OCI-LY1 (cell line): ENCODE measurements at regions not wholly inside any gene's neighbourhood (a gene's known extent, or its start where the extent isn't known, plus 50 kb on each side); places are given as distances from the start of the nearest gene placed in this dataset.

ENCODE experiments used
- H2AFZ ChIP-seq: fragments of 200-600 bp; sonication (generic), shearing (Covaris generic); 2 replicates; pipeline ENCODE4 v1.6.0; 2014; ENCODE audit warnings: antibody characterized with exemption, mild to moderate bottlenecking, low read length
- H3F3A ChIP-seq: fragments of 200-600 bp; sonication (generic), shearing (Covaris generic); 2 replicates; pipeline ENCODE4 v1.6.0; 2014; ENCODE audit warnings: mild to moderate bottlenecking, antibody characterized with exemption, low read length, moderate library complexity; ENCODE audit not compliant: insufficient read depth
- H3K27ac ChIP-seq: fragments of 200-600 bp; sonication (generic); 2 replicates; pipeline ENCODE4 v1.5.1; 2014; ENCODE audit warnings: low read length, mixed run types, mild to moderate bottlenecking, low read depth; ENCODE audit not compliant: poor library complexity, severe bottlenecking
- H3K27me3 ChIP-seq: fragments of 200-600 bp; sonication (generic); 2 replicates; pipeline ENCODE4 v1.6.0; 2014; ENCODE audit warnings: antibody characterized with exemption, mild to moderate bottlenecking, low read length, moderate library complexity; ENCODE audit not compliant: insufficient read depth
- H3K36me3 ChIP-seq: fragments of 200-600 bp; sonication (generic); 2 replicates; pipeline ENCODE4 v1.6.1; 2014; ENCODE audit warnings: mild to moderate bottlenecking, antibody characterized with exemption, low read length, moderate library complexity, mixed read lengths; ENCODE audit not compliant: insufficient read depth
- H3K4me1 ChIP-seq: fragments of 200-600 bp; sonication (generic); 2 replicates; pipeline ENCODE4 v1.5.1; 2014; ENCODE audit warnings: mild to moderate bottlenecking, low read length, moderate library complexity; ENCODE audit not compliant: insufficient read depth, severe bottlenecking
- H3K4me2 ChIP-seq: fragments of 200-600 bp; sonication (generic), shearing (Covaris generic); 2 replicates; pipeline ENCODE4 v1.6.1; 2014; ENCODE audit warnings: low read length
- H3K4me3 ChIP-seq: fragments of 200-600 bp; sonication (generic); 2 replicates; pipeline ENCODE4 v1.5.1; 2014; ENCODE audit warnings: low read length, low read depth, mild to moderate bottlenecking, mixed read lengths; ENCODE audit not compliant: poor library complexity, severe bottlenecking
- H3K79me2 ChIP-seq: fragments of 200-600 bp; shearing (Covaris generic); 2 replicates; pipeline ENCODE4 v1.6.1; 2016; ENCODE audit warnings: mixed run types, low read length, mixed read lengths; ENCODE audit not compliant: insufficient read depth
- H3K9ac ChIP-seq: fragments of 200-600 bp; sonication (generic), shearing (Covaris generic); 2 replicates; pipeline ENCODE4 v1.6.1; 2014; ENCODE audit warnings: mild to moderate bottlenecking, low read length, mixed read lengths
- H3K9me2 ChIP-seq: fragments of 200-600 bp; sonication (generic), shearing (Covaris generic); 2 replicates; pipeline ENCODE4 v1.6.1; 2014; ENCODE audit warnings: low read depth, mild to moderate bottlenecking, low read length, mixed read lengths
- H3K9me3 ChIP-seq: fragments of 200-600 bp; shearing (Covaris generic); 2 replicates; pipeline ENCODE4 v1.6.1; 2014; ENCODE audit warnings: low read length, mixed read lengths
- H4K20me1 ChIP-seq: fragments of 200-600 bp; sonication (generic), shearing (Covaris generic); 2 replicates; pipeline ENCODE4 v1.6.0; 2016; ENCODE audit warnings: mild to moderate bottlenecking, low read length; ENCODE audit not compliant: insufficient read depth
- CTCF ChIP-seq: fragments of 200-600 bp; sonication (generic), shearing (Covaris generic); IDR thresholded peaks from 2 replicates; pipeline ENCODE4 v1.5.1; 2017; ENCODE audit warnings: mild to moderate bottlenecking, antibody characterized with exemption, low read length, moderate library complexity, mixed read lengths
- EZH2 ChIP-seq: fragments of 200-600 bp; sonication (generic), shearing (Covaris generic); IDR thresholded peaks from 2 replicates; pipeline ENCODE4 v1.8.0; 2017; ENCODE audit warnings: borderline replicate concordance, mixed run types, mild to moderate bottlenecking, antibody characterized with exemption, low read length, moderate library complexity, mixed read lengths

- H3K4me1 ChIP-seq = no peaks in the 10 kb centered on the region
- no peaks in the 10 kb centered on the region for H3K9me2 ChIP-seq
- no peak overlapping the region for H3K4me2 ChIP-seq
- no peak overlapping the region for H3K27ac ChIP-seq
- no peaks in the 10 kb centered on the region for H3K79me2 ChIP-seq
- H3K4me3 ChIP-seq = no peak overlapping the region
- H3K27me3 ChIP-seq = no peaks in the 10 kb centered on the region
- TF ChIP-seq CTCF = no peak
- TF ChIP-seq EZH2 = no peak
- H4K20me1 ChIP-seq = no peaks in the 10 kb centered on the region
- no peaks in the 10 kb centered on the region for H3K9me3 ChIP-seq
- no peak overlapping the region for H2AFZ ChIP-seq
- H3K36me3 ChIP-seq = no peaks in the 10 kb centered on the region
- H3K9ac ChIP-seq = no peak overlapping the region
- no peaks in the 10 kb centered on the region for H3F3A ChIP-seq
Observed at GRCh38 chr14:28407996-28408395, 358.6 kb upstream of the FOXG1 start.

- Histone ChIP-seq H4K20me1 (no peaks in the 10 kb centered on the region), H3K4me2 (no peak overlapping the region), H3K9ac (no peak overlapping the region), H3K4me1 (no peaks in the 10 kb centered on the region), H3K9me3 (no peaks in the 10 kb centered on the region), H3K27me3 (no peaks in the 10 kb centered on the region), H3K9me2 (no peaks in the 10 kb centered on the region), H3K27ac (no peak overlapping the region), H3F3A (no peaks in the 10 kb centered on the region), H2AFZ (no peak overlapping the region), H3K4me3 (no peak overlapping the region), H3K36me3 (no peaks in the 10 kb centered on the region), H3K79me2 (no peaks in the 10 kb centered on the region)
- no peak for TF ChIP-seq CTCF
- TF ChIP-seq EZH2 = no peak
Observed at GRCh38 chr14:28412077-28412476, 354.5 kb upstream of the FOXG1 start.

- Histone ChIP-seq H3K4me2 (no peak overlapping the region), H3K9ac (no peak overlapping the region), H3K9me3 (no peaks in the 10 kb centered on the region), H3K27me3 (no peaks in the 10 kb centered on the region), H3K4me3 (no peak overlapping the region), H3K36me3 (no peaks in the 10 kb centered on the region), H2AFZ (no peak overlapping the region), H4K20me1 (no peaks in the 10 kb centered on the region), H3K27ac (no peak overlapping the region), H3K79me2 (no peaks in the 10 kb centered on the region), H3K9me2 (no peaks in the 10 kb centered on the region), H3K4me1 (no peaks in the 10 kb centered on the region), H3F3A (no peaks in the 10 kb centered on the region)
- TF ChIP-seq CTCF (no peak), EZH2 (no peak)
Observed at GRCh38 chr14:28426960-28427359, 339.6 kb upstream of the FOXG1 start.
